ENCODE measurements at regions not wholly inside any gene's neighbourhood (a gene's known extent, or its start where the extent isn't known, plus 50 kb on each side); places are given as distances from the start of the nearest gene placed in this dataset.
"Not testable (repeated sequence)": the region's sequence is repeated elsewhere in the genome, so short reads cannot be mapped to it uniquely, and the experiment has no call there.

DNA sequence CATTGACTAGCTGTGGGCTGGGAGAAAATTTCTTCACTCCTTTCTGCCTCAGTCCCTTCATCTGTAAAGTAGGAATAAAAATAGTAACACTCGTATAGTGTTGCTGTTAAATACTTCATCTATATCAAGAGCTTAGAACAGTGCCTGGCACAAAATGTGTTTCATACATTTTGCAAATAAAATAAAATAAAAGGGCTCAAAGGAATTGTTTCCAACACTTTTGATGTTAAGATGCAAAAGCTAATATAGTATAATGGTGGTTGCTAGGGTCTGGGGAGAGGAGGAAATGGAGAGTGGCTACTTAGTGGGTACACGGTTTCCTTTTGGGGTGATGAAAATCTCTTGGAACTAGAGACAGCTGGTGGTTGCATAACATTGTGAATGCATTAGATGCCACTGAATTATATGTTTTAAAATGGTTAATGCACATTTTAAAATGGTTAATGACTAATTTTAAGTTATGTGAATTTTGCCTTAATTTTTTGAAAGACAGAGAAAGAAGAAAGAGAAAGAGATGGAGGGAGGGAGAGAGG lies 542.1 kb upstream of the ID2 start:
- in situ Hi-C loops (cut with HindIII; ENCODE audit: low pct_unique_long_range_greater_than_20kb, low sequenced_read_pairs), result no loop called here
- DNase-seq (ENCODE audit: low read depth in 1 of 2, low spot score in 1 of 2), result no peak
- no peak for TF ChIP-seq JUND (IDR thresholded peaks at IDR 0.05; ENCODE audit: low read depth)

DNA sequence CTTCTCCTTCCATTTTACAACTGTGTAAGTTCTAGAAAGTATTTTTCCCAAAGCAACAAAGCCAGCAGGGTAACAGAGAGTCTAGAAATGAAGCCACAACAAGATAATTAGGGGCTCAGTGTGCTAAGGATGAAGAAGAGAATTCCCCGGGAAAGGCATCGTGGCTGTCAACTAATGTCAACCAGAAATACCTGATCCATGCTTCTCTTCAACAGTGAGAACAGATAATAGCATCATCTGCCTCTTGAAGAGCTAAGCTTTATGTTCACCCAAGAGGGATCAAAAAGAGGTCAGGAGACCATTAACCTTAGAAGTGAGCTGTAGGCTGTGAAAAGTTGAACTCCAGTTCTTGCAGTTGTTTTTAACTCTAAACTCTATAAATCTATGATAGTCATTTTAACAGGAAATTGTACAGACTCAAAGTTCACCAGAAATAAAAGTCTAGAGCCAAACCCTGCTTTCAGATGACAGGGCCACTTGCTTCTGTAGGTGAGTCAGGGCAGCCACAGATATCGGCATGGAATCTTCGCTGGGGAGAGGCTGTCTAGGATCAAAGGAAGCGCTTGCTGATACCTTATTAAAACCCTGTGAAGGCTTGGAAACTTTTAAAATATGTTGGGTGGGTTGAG lies 540.7 kb upstream of the ID2 start:
- in situ Hi-C loops (cut with HindIII; ENCODE audit: low pct_unique_long_range_greater_than_20kb, low sequenced_read_pairs), result no loop called here
- no peak for DNase-seq (ENCODE audit: low read depth in 1 of 2, low spot score in 1 of 2)
- no peak for TF ChIP-seq JUND (IDR thresholded peaks at IDR 0.05; ENCODE audit: low read depth)

DNA sequence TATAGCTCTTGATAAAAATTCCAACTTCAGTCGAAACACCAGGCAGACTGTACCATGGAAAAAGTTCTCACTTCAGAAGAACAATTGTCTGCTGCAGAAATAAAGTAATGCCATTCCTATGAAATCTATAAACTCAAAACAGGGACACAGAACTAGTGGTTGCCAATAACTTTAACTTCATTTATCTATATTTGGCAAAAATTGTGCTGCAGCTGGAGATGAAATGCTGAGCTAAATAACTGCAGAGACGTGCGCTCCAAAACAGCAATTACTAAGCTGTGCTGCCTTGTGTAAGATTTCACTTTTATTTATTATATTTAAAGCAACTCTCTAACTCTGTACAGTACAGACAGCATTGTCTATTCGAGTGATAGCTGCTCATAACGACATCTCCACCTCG lies 540.1 kb upstream of the ID2 start:
- in situ Hi-C loops (cut with HindIII; ENCODE audit: low pct_unique_long_range_greater_than_20kb, low sequenced_read_pairs), result no loop called here
- TF ChIP-seq JUND (IDR thresholded peaks at IDR 0.05; ENCODE audit: low read depth), result no peak
- no peak for DNase-seq (ENCODE audit: low read depth in 1 of 2, low spot score in 1 of 2)

DNA sequence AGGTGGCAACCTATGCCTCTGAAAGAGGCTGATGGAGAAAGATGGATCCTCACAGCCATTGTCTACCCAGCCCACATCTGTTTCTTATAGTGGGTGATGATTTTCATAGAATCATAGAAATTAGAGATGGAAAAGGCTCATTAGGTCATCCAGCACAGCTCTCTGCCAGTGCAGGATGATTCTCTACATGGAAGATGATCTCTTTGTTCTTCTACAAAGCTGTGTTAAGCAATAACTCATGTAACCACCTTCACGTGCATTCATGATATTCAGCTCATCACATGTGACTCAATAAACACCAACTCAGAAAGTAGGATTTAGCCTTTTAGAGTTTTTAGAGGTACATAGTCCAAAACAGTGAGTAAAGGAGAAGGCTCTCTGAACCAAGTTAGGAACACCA lies 539.4 kb upstream of the ID2 start:
- no peak for TF ChIP-seq JUND (IDR thresholded peaks at IDR 0.05; ENCODE audit: low read depth)
- in situ Hi-C loops (cut with HindIII; ENCODE audit: low pct_unique_long_range_greater_than_20kb, low sequenced_read_pairs), result no loop called here
- no peak for DNase-seq (ENCODE audit: low read depth in 1 of 2, low spot score in 1 of 2)

DNA sequence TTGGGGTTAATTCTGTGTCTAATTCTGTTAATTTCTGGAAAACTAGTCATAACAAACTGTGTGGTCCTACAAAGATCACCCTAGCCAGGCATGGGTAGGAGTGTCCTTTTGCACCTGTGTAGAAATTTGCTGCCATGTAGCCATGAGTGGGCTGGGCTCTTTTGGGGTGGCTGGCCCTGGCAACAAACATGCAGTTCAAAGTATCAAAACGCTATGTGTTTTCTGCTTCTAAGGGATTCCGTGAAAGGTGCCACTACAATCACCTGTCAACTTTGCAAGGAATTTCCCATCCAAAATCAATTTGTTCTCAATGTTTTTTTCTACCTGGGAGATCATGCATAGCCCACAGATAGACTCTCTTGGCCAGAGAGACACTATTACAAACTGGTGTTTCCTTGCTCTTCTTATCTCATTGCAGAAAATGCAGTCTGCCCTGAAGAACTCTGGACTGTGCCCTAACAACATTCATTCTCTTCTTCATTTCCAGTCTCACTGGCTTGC lies 537.7 kb upstream of the ID2 start:
- DNase-seq (ENCODE audit: low read depth in 1 of 2, low spot score in 1 of 2), result no peak
- no peak for TF ChIP-seq JUND (IDR thresholded peaks at IDR 0.05; ENCODE audit: low read depth)
- in situ Hi-C loops (cut with HindIII; ENCODE audit: low pct_unique_long_range_greater_than_20kb, low sequenced_read_pairs), result no loop called here

DNA sequence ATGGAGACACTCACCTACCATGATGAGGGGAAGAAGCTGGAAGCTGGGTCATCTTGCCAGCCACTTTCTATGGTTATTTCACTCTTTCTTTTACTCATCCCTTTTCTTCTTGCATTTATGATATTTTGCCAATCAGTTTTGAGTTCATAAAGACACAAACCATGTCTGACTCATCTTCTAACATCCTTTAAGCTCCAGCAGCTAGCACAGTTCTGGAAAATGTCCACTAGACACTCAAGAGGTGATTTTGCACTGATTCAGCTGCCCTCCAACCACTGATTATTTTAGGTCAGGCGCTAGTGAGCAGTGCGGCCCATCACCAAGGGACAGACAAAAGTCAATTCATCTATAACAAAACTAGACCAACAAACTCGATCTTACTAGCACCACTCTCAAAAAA lies 537.1 kb upstream of the ID2 start:
- in situ Hi-C loops (cut with HindIII; ENCODE audit: low pct_unique_long_range_greater_than_20kb, low sequenced_read_pairs), result no loop called here
- TF ChIP-seq JUND (IDR thresholded peaks at IDR 0.05; ENCODE audit: low read depth), result no peak
- DNase-seq (ENCODE audit: low read depth in 1 of 2, low spot score in 1 of 2), result no peak

DNA sequence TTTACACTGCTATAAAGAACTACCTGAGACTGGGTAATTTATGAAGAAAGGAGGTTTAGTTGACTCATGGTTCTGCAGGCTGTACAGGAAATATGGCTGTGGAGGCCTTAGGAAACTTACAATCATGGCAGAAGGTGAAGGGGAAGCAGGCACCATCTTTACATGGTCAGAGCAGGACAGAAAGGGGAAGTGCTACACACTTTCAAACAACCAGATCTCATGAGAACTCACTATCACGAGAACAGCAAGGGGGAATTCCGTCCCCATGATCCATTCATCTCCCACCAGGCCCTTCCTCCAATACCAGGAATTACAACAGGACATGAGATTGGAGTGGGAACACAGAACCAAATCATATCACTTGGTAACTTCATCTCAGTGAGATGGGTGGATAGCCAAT lies 536.5 kb upstream of the ID2 start:
- in situ Hi-C loops (cut with HindIII; ENCODE audit: low pct_unique_long_range_greater_than_20kb, low sequenced_read_pairs); DNase-seq (ENCODE audit: low read depth in 1 of 2, low spot score in 1 of 2): not testable (repeated sequence)

DNA sequence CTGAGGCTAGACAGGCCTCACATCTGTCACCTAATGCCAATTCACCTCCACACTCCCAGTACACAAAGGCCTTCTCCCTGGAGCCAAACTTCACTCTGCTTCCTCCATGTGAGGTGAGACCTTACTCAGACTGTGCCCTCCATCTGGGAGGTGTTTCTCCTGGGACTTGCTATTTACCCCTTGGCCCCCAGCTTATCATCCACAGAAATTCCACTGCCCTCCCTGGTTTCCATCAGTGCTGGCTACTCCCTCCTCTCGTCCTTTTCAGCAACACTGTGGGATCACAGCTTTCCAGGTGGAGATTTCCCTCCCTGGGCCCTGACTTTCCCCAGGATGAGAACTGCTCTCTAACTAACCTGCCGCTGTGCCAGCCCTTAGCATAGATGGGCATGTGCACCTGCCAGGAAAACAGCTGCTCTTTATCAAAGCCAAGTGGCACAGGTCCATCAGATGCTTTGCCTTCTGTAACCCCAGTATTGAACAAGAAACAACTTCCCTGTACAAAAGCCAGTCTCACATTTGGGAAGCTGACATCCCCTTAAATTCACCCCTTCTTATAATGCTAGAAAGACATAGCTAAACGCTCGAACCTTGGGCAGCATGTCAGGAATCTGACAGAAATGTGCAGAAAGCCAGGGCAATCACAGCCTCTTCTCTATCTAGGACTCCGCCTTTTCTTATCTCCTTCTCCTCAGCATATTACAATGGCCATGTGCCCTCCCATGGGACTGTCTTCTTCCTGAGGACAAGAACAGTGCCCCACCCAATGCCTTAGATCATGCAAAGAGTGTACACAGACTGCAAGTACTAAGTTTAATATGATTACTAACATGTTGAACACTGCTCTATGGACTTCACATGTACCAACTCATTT lies 535.5 kb upstream of the ID2 start:
- in situ Hi-C loops (cut with HindIII; ENCODE audit: low pct_unique_long_range_greater_than_20kb, low sequenced_read_pairs), result no loop called here
- DNase-seq (ENCODE audit: low read depth in 1 of 2, low spot score in 1 of 2), result no peak
- no peak for TF ChIP-seq JUND (IDR thresholded peaks at IDR 0.05; ENCODE audit: low read depth)

DNA sequence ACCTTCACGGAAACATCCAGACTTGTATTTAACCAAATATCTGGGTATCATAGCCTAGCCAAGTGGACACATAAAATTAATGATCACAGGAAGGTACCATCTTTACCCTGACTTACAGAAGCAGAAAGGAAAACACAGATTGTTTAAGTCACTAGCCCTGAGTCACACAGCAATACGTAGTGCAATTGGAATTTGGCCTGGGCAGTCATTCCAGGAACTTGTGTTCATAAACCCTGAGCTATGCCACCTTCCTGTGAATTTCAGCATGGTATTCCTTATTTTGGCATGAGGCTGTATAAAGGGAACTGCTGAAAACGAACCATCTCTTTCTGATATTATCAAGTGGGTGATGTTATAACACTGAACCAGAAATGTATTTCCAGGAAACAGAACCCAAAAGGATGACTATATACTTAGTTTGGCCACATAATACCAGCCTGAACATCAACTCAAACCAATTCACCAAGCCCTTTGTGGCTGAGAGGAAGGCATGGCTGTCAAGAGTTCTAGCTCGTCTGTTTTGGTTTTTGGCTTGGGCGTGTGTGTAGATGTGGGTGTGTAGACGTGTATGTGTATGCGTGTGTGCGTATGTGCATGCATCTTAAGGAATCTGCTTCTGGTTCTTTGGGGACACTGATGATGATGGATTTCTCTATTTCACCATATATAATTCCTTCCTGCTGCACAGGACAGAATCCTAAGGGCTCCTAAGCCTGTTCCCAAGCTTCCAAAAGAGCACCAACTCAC lies 533.4 kb upstream of the ID2 start:
- TF ChIP-seq JUND (IDR thresholded peaks at IDR 0.05; ENCODE audit: low read depth), result no peak
- peak in 1 of 2 experiments; percentile 49 for DNase-seq (ENCODE audit: low read depth in 1 of 2, low spot score in 1 of 2)
- in situ Hi-C loops (cut with HindIII; ENCODE audit: low pct_unique_long_range_greater_than_20kb, low sequenced_read_pairs), result no loop called here

DNA sequence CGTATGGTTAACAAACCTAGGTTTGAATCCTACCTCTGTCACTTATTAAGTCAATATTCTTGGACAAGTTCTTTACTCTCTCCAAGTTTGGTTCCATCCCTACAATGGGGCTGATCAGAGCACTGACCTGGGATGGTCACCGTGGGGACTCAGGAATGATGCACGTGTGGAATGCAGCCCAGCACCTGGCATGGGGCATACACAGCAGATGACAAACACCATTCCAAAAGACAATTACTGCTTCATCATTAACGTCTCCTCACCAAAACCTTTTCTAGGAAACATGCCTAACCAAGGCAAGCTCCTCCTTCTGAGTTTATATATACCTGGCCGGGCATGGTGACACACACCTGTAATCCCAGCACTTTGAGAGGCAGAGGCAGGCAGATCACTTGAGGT lies 532.9 kb upstream of the ID2 start:
- no peak for TF ChIP-seq JUND (IDR thresholded peaks at IDR 0.05; ENCODE audit: low read depth)
- no peak for DNase-seq (ENCODE audit: low read depth in 1 of 2, low spot score in 1 of 2)
- in situ Hi-C loops (cut with HindIII; ENCODE audit: low pct_unique_long_range_greater_than_20kb, low sequenced_read_pairs), result no loop called here

DNA sequence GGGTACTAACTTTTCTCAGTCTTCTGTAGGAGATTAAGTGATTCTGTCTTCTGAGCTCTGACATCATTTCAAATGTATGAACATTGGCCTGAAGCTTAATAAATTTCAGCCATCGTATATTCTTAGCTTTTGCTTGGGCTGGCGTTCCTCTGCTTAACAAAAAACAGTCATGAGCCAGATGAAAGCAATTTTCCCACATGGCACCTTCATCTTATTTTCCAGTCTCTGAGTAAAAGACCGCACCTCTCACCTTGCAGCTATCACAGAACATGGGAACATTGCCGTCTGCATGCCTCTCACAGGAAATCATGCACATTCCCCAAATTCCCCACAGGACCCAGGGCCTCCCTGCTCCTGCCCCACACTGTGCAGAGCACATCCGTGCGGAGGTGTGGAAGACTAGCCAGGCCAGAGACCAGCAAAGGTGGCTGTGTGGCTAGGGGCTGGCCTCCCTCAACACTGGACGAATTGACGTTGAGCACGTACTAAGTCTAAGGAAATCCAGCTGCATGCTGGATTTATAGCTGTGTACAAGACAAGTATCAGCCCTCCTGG lies 531.8 kb upstream of the ID2 start:
- TF ChIP-seq JUND (IDR thresholded peaks at IDR 0.05; ENCODE audit: low read depth), result no peak

DNA sequence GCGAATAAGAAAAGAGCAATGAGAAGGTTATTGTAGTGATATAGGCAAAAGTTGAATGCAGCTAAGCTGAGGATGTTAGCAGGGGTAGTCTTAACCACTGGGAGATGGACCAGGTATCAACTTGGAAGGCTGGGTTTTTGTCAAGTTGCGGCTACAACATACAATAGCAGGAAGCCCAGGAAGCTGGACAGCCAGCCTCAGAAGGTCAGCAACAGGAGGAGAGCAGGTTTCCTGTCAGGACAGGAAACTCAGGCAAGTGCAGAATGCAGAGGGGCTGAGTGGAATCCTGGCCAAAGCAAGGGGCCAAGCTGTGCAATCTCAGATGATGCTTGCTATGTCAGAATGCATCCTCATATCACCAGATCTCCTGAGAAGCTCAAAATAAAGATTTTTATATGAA lies 530.0 kb upstream of the ID2 start:
- in situ Hi-C loops (cut with HindIII; ENCODE audit: low pct_unique_long_range_greater_than_20kb, low sequenced_read_pairs), result no loop called here
- TF ChIP-seq JUND (IDR thresholded peaks at IDR 0.05; ENCODE audit: low read depth), result no peak
- no peak for DNase-seq (ENCODE audit: low read depth in 1 of 2, low spot score in 1 of 2)

More for the DNA sequence above, 531.8 kb upstream of the ID2 start:
- DNase-seq (ENCODE audit: low read depth in 1 of 2, low spot score in 1 of 2), result no peak
- in situ Hi-C loops (cut with HindIII; ENCODE audit: low pct_unique_long_range_greater_than_20kb, low sequenced_read_pairs), result no loop called here

Data from T47D (cell line).